ENCODE measurements at regions not wholly inside any gene's neighbourhood (a gene's known extent, or its start where the extent isn't known, plus 50 kb on each side); places are given as distances from the start of the nearest gene placed in this dataset.

DNA sequence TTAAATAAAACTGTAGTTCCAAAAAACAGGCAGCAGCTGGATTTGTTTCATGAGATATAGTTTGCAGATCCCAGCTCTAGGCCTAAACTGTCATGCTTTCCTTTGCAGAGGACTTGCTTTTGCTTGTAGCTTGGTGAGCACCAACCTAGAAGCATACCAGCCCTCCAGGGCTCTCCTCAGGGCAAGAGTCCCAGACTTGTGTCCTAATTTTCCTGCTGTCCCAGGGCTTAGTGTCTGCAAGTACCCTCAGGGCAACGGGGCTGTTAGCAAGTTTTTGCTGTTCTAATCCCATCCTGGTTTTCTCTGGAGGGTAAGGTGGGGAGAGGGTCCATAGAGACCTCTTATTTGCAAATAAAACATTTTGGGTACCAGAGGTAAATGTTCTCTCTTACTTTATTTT is 59.5 kb downstream of the TMEM17 start:
- TF ChIP-seq, protein P1, sequence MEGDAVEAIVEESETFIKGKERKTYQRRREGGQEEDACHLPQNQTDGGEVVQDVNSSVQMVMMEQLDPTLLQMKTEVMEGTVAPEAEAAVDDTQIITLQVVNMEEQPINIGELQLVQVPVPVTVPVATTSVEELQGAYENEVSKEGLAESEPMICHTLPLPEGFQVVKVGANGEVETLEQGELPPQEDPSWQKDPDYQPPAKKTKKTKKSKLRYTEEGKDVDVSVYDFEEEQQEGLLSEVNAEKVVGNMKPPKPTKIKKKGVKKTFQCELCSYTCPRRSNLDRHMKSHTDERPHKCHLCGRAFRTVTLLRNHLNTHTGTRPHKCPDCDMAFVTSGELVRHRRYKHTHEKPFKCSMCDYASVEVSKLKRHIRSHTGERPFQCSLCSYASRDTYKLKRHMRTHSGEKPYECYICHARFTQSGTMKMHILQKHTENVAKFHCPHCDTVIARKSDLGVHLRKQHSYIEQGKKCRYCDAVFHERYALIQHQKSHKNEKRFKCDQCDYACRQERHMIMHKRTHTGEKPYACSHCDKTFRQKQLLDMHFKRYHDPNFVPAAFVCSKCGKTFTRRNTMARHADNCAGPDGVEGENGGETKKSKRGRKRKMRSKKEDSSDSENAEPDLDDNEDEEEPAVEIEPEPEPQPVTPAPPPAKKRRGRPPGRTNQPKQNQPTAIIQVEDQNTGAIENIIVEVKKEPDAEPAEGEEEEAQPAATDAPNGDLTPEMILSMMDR (IDR thresholded peaks at IDR 0.05; ENCODE audit: insufficient read depth, low read depth, low read length): no peak
- TF ChIP-seq EZH2 (IDR thresholded peaks at IDR 0.05; ENCODE audit: insufficient read depth, low read length): no peak
